ENCODE measurements at regions not wholly inside any gene's neighbourhood (a gene's known extent, or its start where the extent isn't known, plus 50 kb on each side); places are given as distances from the start of the nearest gene placed in this dataset.

DNA sequence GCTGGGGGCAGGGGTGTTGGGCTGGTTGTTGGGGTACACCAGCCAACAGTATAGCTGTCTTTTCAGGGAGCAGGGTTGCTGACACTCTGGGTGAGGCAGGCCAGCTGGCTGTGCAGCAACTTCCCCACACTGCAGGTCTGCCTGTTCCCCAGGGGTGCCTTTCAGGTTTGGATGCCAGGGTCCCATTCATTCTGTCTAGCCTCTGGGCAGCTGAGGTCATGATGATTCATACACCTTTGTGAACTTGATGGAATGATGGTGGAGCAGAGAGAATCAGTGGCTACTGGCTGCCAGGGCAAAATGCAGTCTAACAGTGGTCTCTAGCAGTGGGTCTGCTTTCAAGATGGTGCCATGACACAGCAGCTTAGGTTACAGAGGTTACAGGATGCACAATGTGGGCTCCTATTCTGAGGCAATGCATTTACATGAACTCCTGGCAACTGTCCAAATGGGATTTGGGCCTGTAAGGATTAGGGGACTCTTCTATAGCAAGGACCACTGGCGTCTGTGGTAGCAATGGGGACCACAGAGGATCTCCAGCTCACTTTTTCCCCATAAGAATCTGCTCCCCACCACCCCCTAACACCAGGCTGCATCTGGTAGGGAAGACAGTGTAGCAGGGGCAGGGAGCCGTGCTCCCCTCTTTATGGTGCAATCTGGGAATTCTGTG, 103.7 kb downstream of the FEM1C start:
- Histone ChIP-seq H3K18ac (ENCODE audit: low read depth, low read length) (no peak overlapping the region), H3K56ac (ENCODE audit: extremely low read depth, insufficient read depth, low read length) (no peak overlapping the region), H4K91ac (ENCODE audit: insufficient read depth, low read depth, low read length) (no peak overlapping the region), H3K14ac (replicated peaks; ENCODE audit: low read depth, low read length) (no peak overlapping the region), H3K4ac (ENCODE audit: low read depth, low read length) (no peak overlapping the region), H4K20me1 (ENCODE audit: insufficient read depth, low read length) (no peaks in the 10 kb centered on the region), H2BK20ac (ENCODE audit: low read depth, low read length) (no peak overlapping the region), H4K8ac (ENCODE audit: low read depth in 2 of 2, low read length in 2 of 2) (no peak overlapping the region), H3K27ac (ENCODE audit: insufficient read depth, low read length) (no peak overlapping the region), H2BK15ac (ENCODE audit: low read depth, low read length) (no peak overlapping the region), H3K79me1 (ENCODE audit: low read depth in 1 of 2, low read length in 2 of 2) (no peaks in the 10 kb centered on the region), H3K9me3 (ENCODE audit: control insufficient read depth, insufficient read depth, low read length) (peaks cover 8% of the 10 kb centered on the region), H3K9me1 (ENCODE audit: insufficient read depth, low read length) (no peaks in the 10 kb centered on the region; the same call in 1 of the 2 replicates), H4K5ac (ENCODE audit: low read depth, low read length) (no peak overlapping the region), H3K23ac (ENCODE audit: low read depth, low read length) (no peak overlapping the region), H3K9ac (ENCODE audit: low read depth, low read length) (no peak overlapping the region), H2AK9ac (replicated peaks; ENCODE audit: low read depth, low read length, poor library complexity) (no peak overlapping the region), H3K4me3 (ENCODE audit: insufficient read depth, low read depth, low read length) (no peak overlapping the region), H3K4me1 (ENCODE audit: control insufficient read depth, insufficient read depth, low read length) (no peaks in the 10 kb centered on the region), H2AK5ac (ENCODE audit: low read depth, low read length) (no peak overlapping the region), H3K4me2 (ENCODE audit: low read depth, low read length) (no peak overlapping the region), H3K27me3 (ENCODE audit: control insufficient read depth, insufficient read depth, low read length) (no peaks in the 10 kb centered on the region), H2BK5ac (ENCODE audit: low read depth, low read length, poor library complexity, severe bottlenecking) (no peak overlapping the region), H2AFZ (replicated peaks; ENCODE audit: low read length, poor library complexity) (no peak overlapping the region), H2BK120ac (ENCODE audit: low read depth, low read length) (no peak overlapping the region), H3K36me3 (ENCODE audit: control insufficient read depth, insufficient read depth, low read length) (no peaks in the 10 kb centered on the region)
- DNase-seq, result no peak
- ChIA-PET CTCF (no interaction called here), POLR2A (ENCODE audit: unreplicated experiment) (no interaction called here)
- no peak for TF ChIP-seq NFE2L2 (IDR thresholded peaks at IDR 0.05; ENCODE audit: low read depth, low read length)
- no peak for TF ChIP-seq MXI1 (IDR thresholded peaks at IDR 0.05; ENCODE audit: borderline replicate concordance, low read depth, low read length)
- no peak for TF ChIP-seq SMC3 (IDR thresholded peaks at IDR 0.05; ENCODE audit: low read depth, low read length)
- TF ChIP-seq CEBPB (IDR thresholded peaks at IDR 0.05; ENCODE audit: low read depth, low read length), result no peak
- no peak for TF ChIP-seq BHLHE40 (IDR thresholded peaks at IDR 0.05; ENCODE audit: low read depth, low read length)
- TF ChIP-seq, protein P1, sequence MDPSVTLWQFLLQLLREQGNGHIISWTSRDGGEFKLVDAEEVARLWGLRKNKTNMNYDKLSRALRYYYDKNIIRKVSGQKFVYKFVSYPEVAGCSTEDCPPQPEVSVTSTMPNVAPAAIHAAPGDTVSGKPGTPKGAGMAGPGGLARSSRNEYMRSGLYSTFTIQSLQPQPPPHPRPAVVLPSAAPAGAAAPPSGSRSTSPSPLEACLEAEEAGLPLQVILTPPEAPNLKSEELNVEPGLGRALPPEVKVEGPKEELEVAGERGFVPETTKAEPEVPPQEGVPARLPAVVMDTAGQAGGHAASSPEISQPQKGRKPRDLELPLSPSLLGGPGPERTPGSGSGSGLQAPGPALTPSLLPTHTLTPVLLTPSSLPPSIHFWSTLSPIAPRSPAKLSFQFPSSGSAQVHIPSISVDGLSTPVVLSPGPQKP (IDR thresholded peaks at IDR 0.05; ENCODE audit: borderline replicate concordance, low read depth, low read length), result no peak
- no peak for TF ChIP-seq POLR2A (IDR thresholded peaks at IDR 0.05; ENCODE audit: low read depth, low read length)
- TF ChIP-seq, protein P2, sequence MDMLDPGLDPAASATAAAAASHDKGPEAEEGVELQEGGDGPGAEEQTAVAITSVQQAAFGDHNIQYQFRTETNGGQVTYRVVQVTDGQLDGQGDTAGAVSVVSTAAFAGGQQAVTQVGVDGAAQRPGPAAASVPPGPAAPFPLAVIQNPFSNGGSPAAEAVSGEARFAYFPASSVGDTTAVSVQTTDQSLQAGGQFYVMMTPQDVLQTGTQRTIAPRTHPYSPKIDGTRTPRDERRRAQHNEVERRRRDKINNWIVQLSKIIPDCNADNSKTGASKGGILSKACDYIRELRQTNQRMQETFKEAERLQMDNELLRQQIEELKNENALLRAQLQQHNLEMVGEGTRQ (IDR thresholded peaks at IDR 0.05; ENCODE audit: low read depth, low read length), result no peak
- no peak for TF ChIP-seq CHD1 (IDR thresholded peaks at IDR 0.05; ENCODE audit: low read depth, low read length)
- TF ChIP-seq FOS (IDR thresholded peaks at IDR 0.05; ENCODE audit: low read depth, low read length), result no peak
- TF ChIP-seq, protein P3, sequence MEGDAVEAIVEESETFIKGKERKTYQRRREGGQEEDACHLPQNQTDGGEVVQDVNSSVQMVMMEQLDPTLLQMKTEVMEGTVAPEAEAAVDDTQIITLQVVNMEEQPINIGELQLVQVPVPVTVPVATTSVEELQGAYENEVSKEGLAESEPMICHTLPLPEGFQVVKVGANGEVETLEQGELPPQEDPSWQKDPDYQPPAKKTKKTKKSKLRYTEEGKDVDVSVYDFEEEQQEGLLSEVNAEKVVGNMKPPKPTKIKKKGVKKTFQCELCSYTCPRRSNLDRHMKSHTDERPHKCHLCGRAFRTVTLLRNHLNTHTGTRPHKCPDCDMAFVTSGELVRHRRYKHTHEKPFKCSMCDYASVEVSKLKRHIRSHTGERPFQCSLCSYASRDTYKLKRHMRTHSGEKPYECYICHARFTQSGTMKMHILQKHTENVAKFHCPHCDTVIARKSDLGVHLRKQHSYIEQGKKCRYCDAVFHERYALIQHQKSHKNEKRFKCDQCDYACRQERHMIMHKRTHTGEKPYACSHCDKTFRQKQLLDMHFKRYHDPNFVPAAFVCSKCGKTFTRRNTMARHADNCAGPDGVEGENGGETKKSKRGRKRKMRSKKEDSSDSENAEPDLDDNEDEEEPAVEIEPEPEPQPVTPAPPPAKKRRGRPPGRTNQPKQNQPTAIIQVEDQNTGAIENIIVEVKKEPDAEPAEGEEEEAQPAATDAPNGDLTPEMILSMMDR (conservative IDR thresholded peaks at IDR 0.05; ENCODE audit: low read depth, low read length), result no peak
- no peak for TF ChIP-seq RFX5 (IDR thresholded peaks at IDR 0.05; ENCODE audit: low read depth, low read length)
- TF ChIP-seq RCOR1 (IDR thresholded peaks at IDR 0.05; ENCODE audit: insufficient replicate concordance, low read length), result no peak
- no peak for TF ChIP-seq MAZ (IDR thresholded peaks at IDR 0.05; ENCODE audit: borderline replicate concordance, low read depth, low read length)
- TF ChIP-seq RAD21 (IDR thresholded peaks at IDR 0.05; ENCODE audit: low read length), result no peak
- no peak for TF ChIP-seq MAFK (IDR thresholded peaks at IDR 0.05; ENCODE audit: low read depth, low read length)
- WGBS, 2 experiments (ENCODE audit: extremely low coverage in 2 of 2, insufficient read length in 1 of 2), result no CpG with 5 or more reads among the region's 2 CpGs
- BruUV-seq (replicated peaks), result no TSS peak
- no peak for ATAC-seq (ENCODE audit: low read depth)
- in situ Hi-C loops (cut with MboI; ENCODE audit: low sequenced_read_pairs), result no loop called here
- intact Hi-C loops (cut with micrococcal nuclease), result no loop called here
- dilution Hi-C loops (cut with HindIII; ENCODE audit: low sequenced_read_pairs, unreplicated experiment), result no loop called here

Data from IMR-90 (cell line).